Panc1 (cell line): ENCODE measurements at regions not wholly inside any gene's neighbourhood (a gene's known extent, or its start where the extent isn't known, plus 50 kb on each side); places are given as distances from the start of the nearest gene placed in this dataset.

Experiments
- ATAC-seq: fragments of 200-7000 bp; cut with Tn5 transposase; 2 replicates; pipeline ENCODE4 v1.9.1; 2020; ENCODE audit warnings: mild to moderate bottlenecking, moderate library complexity
- BruUV-seq: library from RNA; stranded (reverse); fragments of 400-500 nt; replicated peaks from 2 replicates; lab custom pipeline; 2021; lab: Mats Ljungman, UMichigan
- CTCF ChIA-PET: fragments of 300-600 bp; sonication (Branson Sonifier 250); formaldehyde crosslinking; loops from one replicate; lab custom pipeline; 2022; ENCODE audit warnings: antibody characterized with exemption; lab: Charles Lee
- POLR2A ChIA-PET: fragments of 300-600 bp; sonication (Branson Sonifier 250); formaldehyde crosslinking; loops from one replicate; lab custom pipeline; 2022; ENCODE audit warnings: antibody characterized with exemption; lab: Charles Lee
- DNase-seq: peaks from one replicate; pipeline ENCODE4 v3.0.0-alpha.2; 2010; ENCODE audit warnings: low read depth, low spot score
- H3K27ac ChIP-seq: 2 replicates; pipeline ENCODE4 v1.5.1; 2011; ENCODE audit warnings: mild to moderate bottlenecking, low read length, inconsistent platforms
- H3K27me3 ChIP-seq: fragments of 200-500 bp; sonication (Bioruptor generic); 2 replicates; pipeline ENCODE4 v1.6.0; 2014; ENCODE audit warnings: low read length, inconsistent platforms; ENCODE audit not compliant: control insufficient read depth, insufficient read depth
- H3K36me3 ChIP-seq: fragments of 200-500 bp; sonication (Bioruptor generic); 2 replicates; pipeline ENCODE4 v1.5.1; 2014; ENCODE audit warnings: inconsistent platforms, mild to moderate bottlenecking, low read length, moderate library complexity; ENCODE audit not compliant: control insufficient read depth, insufficient read depth
- H3K4me1 ChIP-seq: 2 replicates; pipeline ENCODE4 v1.5.1; 2011; ENCODE audit warnings: inconsistent platforms, mild to moderate bottlenecking, low read length, moderate library complexity; ENCODE audit not compliant: control insufficient read depth, insufficient read depth
- H3K4me3 ChIP-seq, 2 experiments: 2 replicates each; pipeline ENCODE4 v1.5.1; 2011 to 2012; ENCODE audit warnings: low read depth in 2 of 2, low read length in 2 of 2, mild to moderate bottlenecking in 2 of 2, inconsistent platforms in 1 of 2, moderate library complexity in 1 of 2
- H3K9me3 ChIP-seq: fragments of 200-500 bp; sonication (Bioruptor generic); 2 replicates; pipeline ENCODE4 v1.5.1; 2014; ENCODE audit warnings: low read depth, mild to moderate bottlenecking, inconsistent platforms, low read length, moderate library complexity; ENCODE audit not compliant: control insufficient read depth, insufficient read depth
- POLR2AphosphoS5 ChIP-seq: IDR thresholded peaks from 2 replicates; pipeline ENCODE4 v1.6.1; 2012; ENCODE audit warnings: mild to moderate bottlenecking, low read depth, low read length, moderate library complexity
- SIN3A ChIP-seq: IDR thresholded peaks from 2 replicates; pipeline ENCODE4 v1.6.1; 2012; ENCODE audit warnings: low read depth, mild to moderate bottlenecking, low read length, moderate library complexity, borderline replicate concordance; ENCODE audit not compliant: insufficient read depth
- TCF7L2 ChIP-seq: IDR thresholded peaks from 2 replicates; pipeline ENCODE4 v1.6.1; 2011; ENCODE audit warnings: mild to moderate bottlenecking, low read depth, low read length, inconsistent platforms
- in situ Hi-C: cut with HindIII; loops from 2 replicates; pipeline ENCODE4 v1.10.0; 2016; ENCODE audit warnings: low sequenced_read_pairs, low pct_unique_long_range_greater_than_20kb
- intact Hi-C: fragments of 100-400 bp; cut with micrococcal nuclease; formaldehyde crosslinking; loops from one replicate; pipeline ENCODE4 v1.10.0; 2022; ENCODE audit not compliant: unreplicated experiment
- TF ChIP-seq, protein P1 (sequence below), 2 experiments: IDR thresholded peaks; 2 replicates each; pipeline ENCODE4 v1.6.1; 2011 to 2012; ENCODE audit warnings: low read depth in 2 of 2, control low read depth in 1 of 2, low read length in 1 of 2, mild to moderate bottlenecking in 1 of 2, moderate library complexity in 1 of 2; ENCODE audit not compliant: insufficient read depth in 1 of 2
- TF ChIP-seq, protein P2 (sequence below): fragments of 450-650 bp; IDR thresholded peaks from 2 replicates; pipeline ENCODE4 v1.5.1; 2017; ENCODE audit warnings: mild to moderate bottlenecking

DNA sequence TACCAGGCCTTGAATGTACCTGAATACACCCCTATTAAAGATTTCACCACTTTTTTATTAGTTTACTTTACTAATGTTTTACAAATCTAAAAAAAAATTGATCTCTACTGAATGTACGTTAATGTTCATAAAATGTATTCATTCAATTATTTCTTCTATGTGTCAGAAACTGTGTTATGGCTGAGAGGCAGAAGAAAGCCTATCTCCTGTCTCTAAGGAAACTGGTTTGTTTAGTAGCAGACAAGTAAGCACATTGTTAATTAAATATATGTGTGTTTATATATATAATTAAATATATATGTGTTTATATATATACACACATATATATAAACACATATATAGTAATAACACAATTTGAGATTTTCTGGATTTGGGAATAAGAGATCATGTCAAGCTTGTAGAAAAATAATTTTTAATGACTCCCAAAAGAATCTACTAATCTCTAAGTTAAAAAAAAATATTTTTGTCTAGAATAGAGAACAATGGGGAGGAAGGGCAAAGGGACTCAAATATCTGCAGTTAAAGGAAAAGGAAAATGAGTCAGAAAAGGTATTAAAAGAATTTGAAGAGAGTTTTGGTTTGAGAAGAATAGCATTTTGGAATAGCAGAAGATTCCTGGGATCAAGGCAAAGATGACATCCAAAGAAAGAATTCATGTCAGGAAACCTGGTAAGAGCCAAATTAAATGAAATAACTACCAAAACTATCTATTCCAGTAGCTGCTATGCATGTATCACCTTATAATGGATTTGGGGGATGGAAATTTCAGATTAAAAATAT lies 92.1 kb downstream of the CH25H start:
- H3K27me3 ChIP-seq: no peaks in the 10 kb centered on the region
- DNase-seq (no peak), ATAC-seq (no peak)
- intact Hi-C loops (loop anchor here (5.0 kb wide), 1 partner anchor 83 kb away; no protein-coding TSS in a partner anchor), in situ Hi-C loops (no loop called here)
- H3K9me3 ChIP-seq: no peaks in the 10 kb centered on the region
- TF ChIP-seq, protein P1, sequence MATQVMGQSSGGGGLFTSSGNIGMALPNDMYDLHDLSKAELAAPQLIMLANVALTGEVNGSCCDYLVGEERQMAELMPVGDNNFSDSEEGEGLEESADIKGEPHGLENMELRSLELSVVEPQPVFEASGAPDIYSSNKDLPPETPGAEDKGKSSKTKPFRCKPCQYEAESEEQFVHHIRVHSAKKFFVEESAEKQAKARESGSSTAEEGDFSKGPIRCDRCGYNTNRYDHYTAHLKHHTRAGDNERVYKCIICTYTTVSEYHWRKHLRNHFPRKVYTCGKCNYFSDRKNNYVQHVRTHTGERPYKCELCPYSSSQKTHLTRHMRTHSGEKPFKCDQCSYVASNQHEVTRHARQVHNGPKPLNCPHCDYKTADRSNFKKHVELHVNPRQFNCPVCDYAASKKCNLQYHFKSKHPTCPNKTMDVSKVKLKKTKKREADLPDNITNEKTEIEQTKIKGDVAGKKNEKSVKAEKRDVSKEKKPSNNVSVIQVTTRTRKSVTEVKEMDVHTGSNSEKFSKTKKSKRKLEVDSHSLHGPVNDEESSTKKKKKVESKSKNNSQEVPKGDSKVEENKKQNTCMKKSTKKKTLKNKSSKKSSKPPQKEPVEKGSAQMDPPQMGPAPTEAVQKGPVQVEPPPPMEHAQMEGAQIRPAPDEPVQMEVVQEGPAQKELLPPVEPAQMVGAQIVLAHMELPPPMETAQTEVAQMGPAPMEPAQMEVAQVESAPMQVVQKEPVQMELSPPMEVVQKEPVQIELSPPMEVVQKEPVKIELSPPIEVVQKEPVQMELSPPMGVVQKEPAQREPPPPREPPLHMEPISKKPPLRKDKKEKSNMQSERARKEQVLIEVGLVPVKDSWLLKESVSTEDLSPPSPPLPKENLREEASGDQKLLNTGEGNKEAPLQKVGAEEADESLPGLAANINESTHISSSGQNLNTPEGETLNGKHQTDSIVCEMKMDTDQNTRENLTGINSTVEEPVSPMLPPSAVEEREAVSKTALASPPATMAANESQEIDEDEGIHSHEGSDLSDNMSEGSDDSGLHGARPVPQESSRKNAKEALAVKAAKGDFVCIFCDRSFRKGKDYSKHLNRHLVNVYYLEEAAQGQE (IDR thresholded peaks at IDR 0.05; ENCODE audit: insufficient read depth in 1 of 2, low read depth in 2 of 2, low read length in 1 of 2): no peak
- TF ChIP-seq TCF7L2: no peak
- no peak for TF ChIP-seq SIN3A
- TF ChIP-seq, protein P2, sequence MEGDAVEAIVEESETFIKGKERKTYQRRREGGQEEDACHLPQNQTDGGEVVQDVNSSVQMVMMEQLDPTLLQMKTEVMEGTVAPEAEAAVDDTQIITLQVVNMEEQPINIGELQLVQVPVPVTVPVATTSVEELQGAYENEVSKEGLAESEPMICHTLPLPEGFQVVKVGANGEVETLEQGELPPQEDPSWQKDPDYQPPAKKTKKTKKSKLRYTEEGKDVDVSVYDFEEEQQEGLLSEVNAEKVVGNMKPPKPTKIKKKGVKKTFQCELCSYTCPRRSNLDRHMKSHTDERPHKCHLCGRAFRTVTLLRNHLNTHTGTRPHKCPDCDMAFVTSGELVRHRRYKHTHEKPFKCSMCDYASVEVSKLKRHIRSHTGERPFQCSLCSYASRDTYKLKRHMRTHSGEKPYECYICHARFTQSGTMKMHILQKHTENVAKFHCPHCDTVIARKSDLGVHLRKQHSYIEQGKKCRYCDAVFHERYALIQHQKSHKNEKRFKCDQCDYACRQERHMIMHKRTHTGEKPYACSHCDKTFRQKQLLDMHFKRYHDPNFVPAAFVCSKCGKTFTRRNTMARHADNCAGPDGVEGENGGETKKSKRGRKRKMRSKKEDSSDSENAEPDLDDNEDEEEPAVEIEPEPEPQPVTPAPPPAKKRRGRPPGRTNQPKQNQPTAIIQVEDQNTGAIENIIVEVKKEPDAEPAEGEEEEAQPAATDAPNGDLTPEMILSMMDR: no peak
- TF ChIP-seq POLR2AphosphoS5: no peak
- no peaks in the 10 kb centered on the region for H3K36me3 ChIP-seq
- POLR2A ChIA-PET: no interaction called here
- no TSS peak for BruUV-seq
- no peak overlapping the region for H3K27ac ChIP-seq
- no peak overlapping the region for H3K4me3 ChIP-seq
- CTCF ChIA-PET: no interaction called here
- no peaks in the 10 kb centered on the region for H3K4me1 ChIP-seq

DNA sequence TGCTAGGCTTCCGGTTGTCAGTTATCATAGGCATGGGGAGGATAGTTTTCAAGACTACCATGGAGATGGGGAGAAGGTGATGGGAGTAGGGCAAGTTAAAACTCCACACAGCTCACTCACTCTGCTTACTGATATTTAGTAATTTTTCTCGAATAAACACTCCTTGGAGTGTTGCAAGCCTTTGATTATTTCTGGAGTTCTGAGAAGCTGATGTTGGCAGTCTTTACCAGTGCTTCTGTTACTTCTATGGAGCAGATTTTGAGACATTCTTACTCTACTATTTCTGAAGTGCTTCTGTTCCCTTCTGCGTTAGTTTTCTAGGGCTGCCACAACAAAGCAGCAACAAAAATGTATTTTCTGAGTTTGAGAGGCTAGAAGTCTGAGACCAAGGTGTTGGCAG lies 104.4 kb downstream of the CH25H start:
- TF ChIP-seq POLR2AphosphoS5 (no peak), SIN3A (no peak), TCF7L2 (no peak)
- TF ChIP-seq, protein P1 (IDR thresholded peaks at IDR 0.05; ENCODE audit: insufficient read depth in 1 of 2, low read depth in 2 of 2, low read length in 1 of 2): no peak
- TF ChIP-seq, protein P2: no peak
- Histone ChIP-seq H3K27me3 (no peaks in the 10 kb centered on the region), H3K36me3 (no peaks in the 10 kb centered on the region), H3K4me3 (no peak overlapping the region), H3K4me1 (no peaks in the 10 kb centered on the region), H3K9me3 (peaks cover 7% of the 10 kb centered on the region), H3K27ac (no peak overlapping the region)
- ChIA-PET POLR2A (no interaction called here), CTCF (no interaction called here)
- in situ Hi-C loops: no loop called here
- no TSS peak for BruUV-seq
- ATAC-seq (no peak), DNase-seq (no peak)
- intact Hi-C loops: no loop called here
